ENCODE measurements at regions not wholly inside any gene's neighbourhood (a gene's known extent, or its start where the extent isn't known, plus 50 kb on each side); places are given as distances from the start of the nearest gene placed in this dataset.
"Not testable (repeated sequence)": the region's sequence is repeated elsewhere in the genome, so short reads cannot be mapped to it uniquely, and the experiment has no call there.

GRCh38 chr1:174079796-174080195, 57.6 kb upstream of the RC3H1 start:
- no peak for ATAC-seq
- intact Hi-C loops (cut with DNase I): no loop called here

GRCh38 chr1:174078916-174079315, 56.8 kb upstream of the RC3H1 start:
- ATAC-seq; H3K4me3 ChIP-seq; H3K27me3 ChIP-seq; H3K4me1 ChIP-seq; intact Hi-C loops (cut with DNase I); H3K27ac ChIP-seq; H3K36me3 ChIP-seq; DNase-seq; H3K9me3 ChIP-seq: not testable (repeated sequence)

More at GRCh38 chr1:174079796-174080195, 57.6 kb upstream of the RC3H1 start:
- no peak for TF ChIP-seq CTCF (IDR thresholded peaks at IDR 0.05)
- no peak for DNase-seq
- Histone ChIP-seq H3K27me3 (no peaks in the 10 kb centered on the region), H3K36me3 (no peaks in the 10 kb centered on the region), H3K9me3 (no peaks in the 10 kb centered on the region), H3K4me3 (no peak overlapping the region), H3K4me1 (no peaks in the 10 kb centered on the region), H3K27ac (no peak overlapping the region)

- Histone ChIP-seq H3K27me3 (no peaks in the 10 kb centered on the region), H3K36me3 (no peaks in the 10 kb centered on the region), H3K9me3 (no peaks in the 10 kb centered on the region), H3K4me3 (no peak overlapping the region), H3K27ac (no peak overlapping the region), H3K4me1 (no peaks in the 10 kb centered on the region)
- no peak for ATAC-seq
- intact Hi-C loops (cut with DNase I): no loop called here
- DNase-seq: no peak
- no peak for TF ChIP-seq CTCF (IDR thresholded peaks at IDR 0.05)
Observed at GRCh38 chr1:174077749-174078490, 55.8 kb upstream of the RC3H1 start.

GRCh38 chr1:174075245-174075692, 53.1 kb upstream of the RC3H1 start:
- DNase-seq (no peak), ATAC-seq (no peak)
- no peaks in the 10 kb centered on the region for H3K36me3 ChIP-seq
- H3K4me3 ChIP-seq: no peak overlapping the region
- H3K27me3 ChIP-seq: no peaks in the 10 kb centered on the region
- no peaks in the 10 kb centered on the region for H3K4me1 ChIP-seq
- H3K9me3 ChIP-seq: no peaks in the 10 kb centered on the region
- intact Hi-C loops (cut with DNase I): no loop called here
- TF ChIP-seq CTCF (IDR thresholded peaks at IDR 0.05): no peak
- H3K27ac ChIP-seq: no peak overlapping the region

GRCh38 chr1:174074757-174075156, 52.6 kb upstream of the RC3H1 start:
- Histone ChIP-seq H3K27ac (no peak overlapping the region), H3K27me3 (no peaks in the 10 kb centered on the region), H3K4me3 (no peak overlapping the region), H3K9me3 (no peaks in the 10 kb centered on the region), H3K36me3 (no peaks in the 10 kb centered on the region), H3K4me1 (no peaks in the 10 kb centered on the region)
- no peak for DNase-seq
- ATAC-seq: no peak
- TF ChIP-seq CTCF (IDR thresholded peaks at IDR 0.05): peak; percentile 33
- intact Hi-C loops (cut with DNase I): no loop called here

GRCh38 chr1:174072581-174072980, 50.4 kb upstream of the RC3H1 start:
- intact Hi-C loops (cut with DNase I): no loop called here
- Histone ChIP-seq H3K4me3 (no peak overlapping the region), H3K36me3 (no peaks in the 10 kb centered on the region), H3K9me3 (no peaks in the 10 kb centered on the region), H3K27me3 (no peaks in the 10 kb centered on the region), H3K4me1 (no peaks in the 10 kb centered on the region), H3K27ac (no peak overlapping the region)
- ATAC-seq (no peak), DNase-seq (no peak)
- TF ChIP-seq CTCF (IDR thresholded peaks at IDR 0.05): no peak

Data from upper lobe of right lung (tissue), 1 donor.